Activated B cell treated with CpG ODN at 0.5 μM for 24 hours (primary cell): ENCODE measurements at regions not wholly inside any gene's neighbourhood (a gene's known extent, or its start where the extent isn't known, plus 50 kb on each side); places are given as distances from the start of the nearest gene placed in this dataset.

Experiments used
- ATAC-seq: fragments of 200-7000 bp; cut with Tn5 transposase; one replicate; pipeline ENCODE4 v1.10.0; 2021; ENCODE audit warnings: low read depth, mild to moderate bottlenecking, moderate library complexity
- CTCF ChIA-PET: fragments of 350-600 bp; sonication (Branson Sonifier 250); formaldehyde crosslinking; loops from one replicate; lab custom pipeline; 2021; ENCODE audit warnings: antibody characterized with exemption; lab: Charles Lee
- POLR2A ChIA-PET: fragments of 350-600 bp; sonication (Branson Sonifier 250); formaldehyde crosslinking; loops from one replicate; lab custom pipeline; 2021; ENCODE audit warnings: antibody characterized with exemption; lab: Charles Lee
- DNase-seq: peaks from one replicate; pipeline ENCODE4 v3.0.0; 2022
- H3K27ac Mint-ChIP-seq: one replicate; pipeline ENCODE4 v1.8.0; 2020; ENCODE audit warnings: mixed read lengths
- H3K27me3 Mint-ChIP-seq: one replicate; pipeline ENCODE4 v1.8.0; 2021; ENCODE audit warnings: mixed read lengths
- H3K36me3 Mint-ChIP-seq: one replicate; pipeline ENCODE4 v1.8.0; 2021; ENCODE audit warnings: low read depth, mixed read lengths
- H3K4me1 Mint-ChIP-seq: one replicate; pipeline ENCODE4 v1.8.0; 2021; ENCODE audit warnings: mixed read lengths
- H3K4me3 Mint-ChIP-seq: one replicate; pipeline ENCODE4 v1.8.0; 2020; ENCODE audit warnings: mild to moderate bottlenecking, mixed read lengths
- H3K9me3 Mint-ChIP-seq: one replicate; pipeline ENCODE4 v1.8.0; 2020; ENCODE audit warnings: mixed read lengths
- CTCF ChIP-seq: fragments of 200-600 bp; IDR thresholded peaks from one replicate; pipeline ENCODE4 v1.8.0; 2022; ENCODE audit warnings: antibody characterized with exemption, mild to moderate bottlenecking
- intact Hi-C: fragments of 100-400 bp; cut with micrococcal nuclease; formaldehyde crosslinking; loops from one replicate; pipeline ENCODE4 v1.15.1; 2024

DNA sequence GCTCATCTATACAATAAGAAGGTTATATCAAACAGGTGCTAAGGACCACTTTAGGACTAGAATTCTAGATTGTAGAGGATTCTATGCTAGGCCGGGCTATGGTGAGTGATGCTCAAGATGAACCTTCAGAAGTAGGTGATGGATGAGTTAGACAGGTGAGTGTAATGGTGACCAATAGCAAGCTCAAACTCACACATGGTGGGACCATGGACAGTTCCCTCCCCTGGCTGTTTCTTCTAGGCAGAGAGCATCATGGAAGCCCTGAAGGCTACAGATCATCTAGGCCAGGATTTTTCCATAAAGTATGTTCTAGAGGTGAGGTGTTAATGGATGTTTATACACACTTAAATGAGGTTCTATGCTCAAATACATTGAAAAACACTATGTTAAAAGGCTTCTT lies 162.2 kb upstream of the WDR11 start:
- no peak for TF ChIP-seq CTCF
- Mint-ChIP-seq H3K9me3 (peaks cover 9% of the 10 kb centered on the region), H3K36me3 (no peaks in the 10 kb centered on the region), H3K27ac (no peak overlapping the region), H3K4me3 (no peak overlapping the region), H3K27me3 (no peaks in the 10 kb centered on the region), H3K4me1 (no peaks in the 10 kb centered on the region)
- no peak for DNase-seq
- no peak for ATAC-seq
- ChIA-PET CTCF (no interaction called here), POLR2A (no interaction called here)
- intact Hi-C loops, result no loop called here

DNA sequence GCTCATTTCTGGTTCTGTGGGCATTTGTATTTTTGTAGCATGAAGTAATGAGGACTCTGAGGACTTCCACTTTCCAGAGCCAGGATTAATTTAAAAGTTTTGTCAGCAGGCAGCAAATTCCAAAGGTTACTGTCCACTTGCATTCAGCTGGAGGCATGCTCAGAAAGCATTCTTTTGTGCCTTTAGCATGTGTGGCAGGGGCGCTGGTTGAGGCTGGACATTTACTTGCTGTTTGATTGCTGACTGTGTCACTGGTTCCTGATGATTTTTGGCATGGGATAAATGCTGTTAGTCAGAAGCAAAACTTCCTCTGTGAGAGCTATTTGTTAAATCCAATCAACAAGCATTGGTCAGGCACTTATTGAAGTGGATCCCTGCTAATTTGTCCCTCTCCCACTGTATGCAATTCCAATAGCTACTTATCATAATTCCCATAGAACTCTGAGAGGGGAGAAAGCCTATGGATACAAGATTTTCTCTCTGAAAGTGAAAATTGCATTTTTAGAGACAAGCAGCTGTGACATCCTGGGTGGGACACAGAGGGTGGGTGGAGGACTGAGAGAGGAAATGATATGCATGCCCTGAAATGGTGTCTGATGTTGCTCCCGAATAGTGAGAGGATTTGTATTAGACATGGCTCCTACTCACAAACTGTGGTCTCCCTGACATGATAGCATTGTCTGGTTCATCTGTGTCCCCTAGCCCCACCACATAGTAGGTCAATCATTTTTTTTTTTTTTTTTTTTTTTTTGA lies 161.2 kb upstream of the WDR11 start:
- DNase-seq (no peak), ATAC-seq (no peak)
- Mint-ChIP-seq H3K9me3 (peaks cover 13% of the 10 kb centered on the region), H3K27ac (no peak overlapping the region), H3K4me3 (no peak overlapping the region), H3K27me3 (no peaks in the 10 kb centered on the region), H3K4me1 (no peaks in the 10 kb centered on the region), H3K36me3 (no peaks in the 10 kb centered on the region)
- intact Hi-C loops, result no loop called here
- POLR2A ChIA-PET, result no interaction called here
- TF ChIP-seq CTCF, result no peak
- CTCF ChIA-PET, result no interaction called here

GRCh38 chr10:120691625-120692024 lies 159.5 kb upstream of the WDR11 start:
- intact Hi-C loops, result no loop called here
- Mint-ChIP-seq H3K4me3 (no peak overlapping the region), H3K4me1 (no peaks in the 10 kb centered on the region), H3K36me3 (no peaks in the 10 kb centered on the region), H3K9me3 (peaks cover 20% of the 10 kb centered on the region), H3K27me3 (no peaks in the 10 kb centered on the region), H3K27ac (no peak overlapping the region)
- POLR2A ChIA-PET, result no interaction called here
- CTCF ChIA-PET, result no interaction called here
- DNase-seq, result no peak
- no peak for ATAC-seq
- TF ChIP-seq CTCF, result no peak

DNA sequence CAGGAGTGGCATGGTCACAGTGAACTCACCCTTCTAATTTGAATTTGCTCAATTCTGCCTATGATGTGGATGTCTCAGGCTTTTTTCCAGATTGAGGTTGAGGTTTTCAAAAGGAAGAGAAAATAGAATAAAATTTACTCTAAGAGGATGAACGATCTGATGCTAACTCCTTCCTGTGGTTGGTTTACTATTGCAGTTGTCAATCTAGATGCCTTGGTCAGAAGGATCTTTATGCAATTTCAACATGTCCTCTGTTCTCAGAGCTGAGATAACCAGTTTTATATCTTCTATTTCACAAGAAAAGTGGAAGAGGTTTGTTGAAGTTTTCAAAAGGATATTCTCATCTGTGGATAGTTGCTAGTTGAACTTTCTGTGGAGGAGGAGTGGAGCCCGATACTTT lies 150.7 kb upstream of the WDR11 start:
- no peak overlapping the region for H3K4me3 Mint-ChIP-seq
- intact Hi-C loops, result no loop called here
- DNase-seq (no peak), ATAC-seq (no peak)
- peaks cover 2% of the 10 kb centered on the region for H3K36me3 Mint-ChIP-seq
- H3K27me3 Mint-ChIP-seq, result peaks cover 1% of the 10 kb centered on the region
- H3K27ac Mint-ChIP-seq, result no peak overlapping the region
- CTCF ChIA-PET, result no interaction called here
- no peaks in the 10 kb centered on the region for H3K4me1 Mint-ChIP-seq
- no peak for TF ChIP-seq CTCF
- H3K9me3 Mint-ChIP-seq, result peaks cover 24% of the 10 kb centered on the region
- POLR2A ChIA-PET, result no interaction called here

DNA sequence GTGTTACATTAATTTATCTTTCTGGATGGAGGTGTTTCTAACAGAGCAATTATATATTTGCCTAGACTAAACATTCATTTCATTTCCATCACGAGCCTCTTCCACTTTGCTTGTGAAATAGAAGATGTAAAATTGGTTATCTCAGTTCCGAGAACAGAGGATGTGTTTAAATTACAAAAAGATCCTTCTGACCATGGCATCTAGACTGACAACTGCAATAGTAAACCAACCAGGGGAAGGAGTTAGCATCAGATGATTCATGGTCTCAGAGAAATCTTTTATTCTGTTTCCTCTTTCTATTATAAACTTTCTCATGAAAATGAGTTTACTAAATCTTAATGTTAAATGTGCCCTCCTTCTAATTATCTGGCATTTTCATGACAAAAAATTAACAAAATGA lies 149.8 kb upstream of the WDR11 start:
- POLR2A ChIA-PET, result no interaction called here
- CTCF ChIA-PET, result no interaction called here
- Mint-ChIP-seq H3K27ac (no peak overlapping the region), H3K4me3 (no peak overlapping the region), H3K9me3 (peaks cover 21% of the 10 kb centered on the region), H3K27me3 (peaks cover 1% of the 10 kb centered on the region), H3K36me3 (peaks cover 2% of the 10 kb centered on the region), H3K4me1 (no peaks in the 10 kb centered on the region)
- no peak for TF ChIP-seq CTCF
- DNase-seq (no peak), ATAC-seq (no peak)
- intact Hi-C loops, result no loop called here
